GM21515 (cell line): ENCODE measurements at regions not wholly inside any gene's neighbourhood (a gene's known extent, or its start where the extent isn't known, plus 50 kb on each side); places are given as distances from the start of the nearest gene placed in this dataset.
"Not testable (repeated sequence)": the region's sequence is repeated elsewhere in the genome, so short reads cannot be mapped to it uniquely, and the experiment has no call there.

Experiments
- ATAC-seq: cut with Tn5 transposase; IDR thresholded peaks from one replicate; pipeline ENCODE4 v1.9.1; 2021; ENCODE audit not compliant: unreplicated experiment

- no peak for ATAC-seq
Measured at GRCh38 chr14:46147452-46147851, 504.1 kb downstream of the RPL10L start.

DNA sequence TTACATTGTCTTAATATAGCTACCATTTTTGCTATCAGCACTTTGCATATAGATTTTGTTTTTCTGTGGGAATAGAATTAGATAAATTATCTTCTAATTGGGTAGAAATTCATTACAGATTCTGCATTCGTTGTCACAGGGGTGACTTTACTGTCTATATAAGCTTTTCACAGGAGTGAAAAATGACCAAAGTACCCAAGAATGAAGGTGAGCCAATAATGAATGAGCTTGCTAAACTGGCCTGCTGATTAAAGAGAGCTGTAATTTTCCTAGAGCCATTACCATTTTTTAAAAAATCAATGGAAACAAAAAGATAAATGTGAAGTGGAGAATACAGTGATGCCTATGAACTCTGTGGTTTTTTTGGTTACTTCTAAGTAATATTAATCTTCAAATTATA, 504.6 kb downstream of the RPL10L start:
- ATAC-seq, result no peak

- ATAC-seq, result no peak
Measured at GRCh38 chr14:46140445-46140844, 511.1 kb downstream of the RPL10L start.

GRCh38 chr14:46139649-46140048, 511.9 kb downstream of the RPL10L start:
- no peak for ATAC-seq

- no peak for ATAC-seq
Measured at GRCh38 chr14:46137786-46138185, 513.8 kb downstream of the RPL10L start.

DNA sequence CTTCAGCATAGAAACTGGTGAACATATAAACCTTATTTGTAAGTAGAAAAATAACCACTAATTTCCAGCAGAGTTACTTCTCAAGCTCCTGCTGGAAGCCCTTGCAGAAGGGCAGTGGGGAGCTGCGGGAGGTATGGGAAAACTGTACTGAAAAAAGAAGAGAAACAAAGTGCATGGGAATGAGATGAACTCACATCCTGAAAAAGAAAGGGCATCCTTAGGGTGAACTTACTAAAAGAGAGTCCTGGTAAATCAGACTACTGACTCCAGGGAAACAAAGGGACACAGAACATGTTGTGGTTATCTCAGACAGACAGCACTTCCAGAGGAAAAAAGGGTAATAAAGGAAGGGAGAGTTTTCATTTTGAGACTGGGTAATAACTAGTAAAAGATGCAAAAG, 515.1 kb downstream of the RPL10L start:
- no peak for ATAC-seq

DNA sequence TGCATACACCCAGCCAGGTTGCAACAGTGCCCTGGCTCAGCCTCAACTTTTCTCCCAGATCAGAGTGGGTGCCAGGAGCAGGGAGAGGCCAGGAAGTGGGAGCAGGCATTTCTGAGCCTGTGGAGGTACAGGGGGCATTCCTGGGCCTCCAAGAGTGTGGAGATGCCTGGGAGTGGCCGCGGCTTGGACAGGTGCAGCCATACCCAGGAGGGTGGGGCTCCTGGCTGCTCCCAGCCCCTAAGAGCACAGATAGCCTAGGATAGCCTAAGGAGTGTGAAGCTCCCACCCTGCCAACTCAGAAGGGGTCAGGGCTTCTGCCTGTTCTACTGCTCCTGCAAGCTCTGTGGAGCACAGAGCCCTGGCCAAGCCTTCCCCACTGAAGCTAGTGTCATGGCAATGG, 543.4 kb downstream of the RPL10L start:
- ATAC-seq, result no peak

- ATAC-seq, result not testable (repeated sequence)
Measured at GRCh38 chr14:46100901-46101300, 550.7 kb downstream of the RPL10L start.

DNA sequence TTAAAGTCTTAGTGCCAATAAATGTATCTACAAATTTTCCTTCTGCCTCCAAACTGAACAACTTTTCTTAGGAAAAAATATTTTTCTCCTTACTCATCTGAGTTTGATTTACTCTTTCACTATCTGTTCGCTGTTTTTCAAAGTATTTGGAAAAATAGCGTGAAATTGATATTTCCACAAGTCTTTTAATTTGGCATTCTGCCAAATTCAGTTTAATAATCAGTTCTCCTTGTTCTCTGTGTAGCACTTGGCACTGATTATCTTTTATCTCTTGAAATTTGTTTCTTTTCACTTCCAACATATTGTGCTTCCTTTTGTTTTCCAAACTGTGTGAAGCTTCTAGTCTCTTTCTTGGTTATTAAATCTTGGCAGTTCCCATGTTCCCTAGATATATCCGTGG, 559.8 kb downstream of the RPL10L start:
- ATAC-seq, result no peak

- ATAC-seq, result no peak
Measured at GRCh38 chr14:46087604-46088003, 564.0 kb downstream of the RPL10L start.

DNA sequence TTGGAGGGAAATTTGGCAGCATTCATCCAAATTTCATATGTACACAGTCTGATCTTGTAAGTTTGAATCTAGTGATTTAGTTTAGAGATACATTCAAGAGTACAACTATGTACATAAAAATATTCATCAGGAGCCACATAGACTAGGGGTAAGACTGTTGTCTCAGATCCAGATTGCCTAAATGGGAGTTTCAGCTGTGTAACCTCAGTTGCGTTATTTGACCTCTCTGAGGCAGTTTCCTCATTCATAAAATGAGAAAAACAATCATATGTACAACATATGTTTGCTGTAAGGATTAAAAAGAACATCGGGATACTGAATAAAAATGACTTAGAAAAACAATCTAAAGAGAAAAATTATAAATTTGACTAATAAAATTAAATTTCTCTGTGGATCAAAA, 577.5 kb downstream of the RPL10L start:
- ATAC-seq, result no peak

GRCh38 chr14:46063872-46064271, 587.7 kb downstream of the RPL10L start:
- no peak for ATAC-seq

GRCh38 chr14:46058964-46059563, 592.5 kb downstream of the RPL10L start:
- no peak for ATAC-seq

- no peak for ATAC-seq
Measured at GRCh38 chr14:46057799-46058198, 593.8 kb downstream of the RPL10L start.

GRCh38 chr14:46054526-46054925, 597.1 kb downstream of the RPL10L start:
- no peak for ATAC-seq

GRCh38 chr14:46053221-46053620, 598.4 kb downstream of the RPL10L start:
- no peak for ATAC-seq

- no peak for ATAC-seq
Measured at GRCh38 chr14:46051796-46052195, 599.8 kb downstream of the RPL10L start.

GRCh38 chr14:46048127-46048526, 603.5 kb downstream of the RPL10L start:
- ATAC-seq, result no peak

DNA sequence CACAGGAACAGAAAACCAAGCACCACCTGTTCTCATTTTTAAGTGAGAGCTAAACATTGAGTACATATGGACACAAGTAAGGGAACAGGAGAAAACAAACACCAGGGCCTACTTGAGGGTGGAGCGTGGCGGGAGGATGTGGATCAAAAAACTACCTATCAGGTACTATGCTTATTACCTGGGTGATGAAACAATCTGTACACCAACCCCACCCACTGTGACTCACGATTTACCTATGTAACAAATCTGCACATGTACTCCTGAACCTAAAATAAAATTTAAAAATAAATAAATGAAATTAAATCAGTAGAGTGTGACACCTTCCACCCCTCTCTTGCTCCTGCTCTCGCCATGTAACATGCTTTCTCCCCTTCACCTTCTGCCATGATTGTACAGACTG, 615.5 kb downstream of the RPL10L start:
- no peak for ATAC-seq

DNA sequence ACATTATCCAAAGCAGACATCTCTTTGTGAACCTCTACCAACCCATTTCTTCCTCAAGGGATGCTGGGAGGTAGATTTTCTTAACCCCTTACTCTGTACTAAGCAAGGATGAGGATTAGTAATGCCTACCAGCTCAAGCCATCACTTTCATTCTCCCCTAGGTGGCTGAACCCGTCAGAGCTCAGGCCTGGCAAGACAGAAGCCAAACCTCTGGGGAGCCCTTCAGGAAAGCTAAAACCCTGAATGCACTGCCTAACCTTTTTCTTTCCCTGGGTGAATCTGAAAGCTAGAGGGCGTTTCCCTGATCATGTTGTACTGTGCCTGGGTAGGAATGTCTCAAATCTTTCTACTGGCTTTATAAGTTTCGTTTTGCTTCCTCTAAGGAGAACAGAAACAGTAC, 617.3 kb downstream of the RPL10L start:
- ATAC-seq, result no peak

DNA sequence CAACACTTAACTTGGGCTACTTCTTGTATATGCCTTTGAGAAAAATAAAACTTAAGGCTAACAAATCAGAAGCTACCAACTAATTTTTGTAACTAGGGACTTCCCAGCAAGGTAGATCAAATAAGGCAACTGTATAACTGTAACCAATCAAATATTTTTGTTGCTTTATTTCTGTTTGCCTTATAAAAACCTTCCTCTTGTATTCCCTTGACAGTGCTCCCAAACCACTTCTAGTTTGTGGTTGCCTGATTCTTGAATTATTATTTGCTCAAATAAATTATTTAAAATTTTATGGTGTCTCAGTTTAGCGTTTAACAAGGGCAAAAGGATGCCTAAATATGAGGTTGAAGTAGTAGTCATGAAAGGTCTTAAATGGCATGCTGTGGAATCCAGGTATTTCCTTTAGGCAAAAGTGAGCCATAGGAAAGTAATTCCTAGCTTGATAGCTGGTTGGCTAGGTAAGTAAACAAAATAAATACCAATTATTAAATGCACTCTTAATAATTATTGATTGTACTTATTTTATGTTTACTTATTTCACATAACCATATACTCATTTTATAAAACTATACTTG, 632.6 kb downstream of the RPL10L start:
- ATAC-seq, result no peak

GRCh38 chr14:46008348-46008747, 643.2 kb downstream of the RPL10L start:
- ATAC-seq, result no peak

- no peak for ATAC-seq
Measured at GRCh38 chr14:45998554-45998953, 653.0 kb downstream of the RPL10L start.
